HCT116 (cell line): ENCODE measurements at regions not wholly inside any gene's neighbourhood (a gene's known extent, or its start where the extent isn't known, plus 50 kb on each side); places are given as distances from the start of the nearest gene placed in this dataset.

ENCODE experiments used
- ATAC-seq: fragments of 200-7000 bp; cut with Tn5 transposase; 2 replicates; pipeline ENCODE4 v1.9.1; 2020; ENCODE audit warnings: mild to moderate bottlenecking, moderate library complexity
- BruUV-seq: library from RNA; stranded (reverse); fragments of 400-500 nt; replicated peaks from 2 replicates; lab custom pipeline; 2021; lab: Mats Ljungman, UMichigan
- CTCF ChIA-PET: fragments of 300-600 bp; sonication (Branson Sonifier 250); formaldehyde crosslinking; loops from one replicate; lab custom pipeline; 2021; ENCODE audit warnings: antibody characterized with exemption; lab: Charles Lee
- POLR2A ChIA-PET: fragments of 300-600, 350-600 bp; sonication (Branson Sonifier 250); formaldehyde crosslinking; loops from one replicate; lab custom pipeline; 2021; ENCODE audit warnings: antibody characterized with exemption; lab: Charles Lee
- RAD21 ChIA-PET, 2 experiments: fragments of 300-600 bp; sonication (Branson Sonifier 250); formaldehyde crosslinking; loops; one replicate each; lab custom pipeline; 2023; ENCODE audit warnings: low total read pairs in 2 of 2; ENCODE audit not compliant: uncharacterized antibody in 2 of 2, unreplicated experiment in 2 of 2, low non-redundant PET in 1 of 2; lab: Charles Lee
- DNase-seq: peaks from one replicate; pipeline ENCODE4 v3.0.0-alpha.2; 2010; ENCODE audit warnings: low read depth, low spot score
- H2AFZ ChIP-seq: fragments of 200-600 bp; shearing (Covaris generic), sonication (generic); 2 replicates; pipeline ENCODE4 v1.6.1; 2017; ENCODE audit warnings: low read depth, mixed run types, mixed read lengths, antibody characterized with exemption, low read length; ENCODE audit not compliant: poor library complexity, severe bottlenecking
- H3K27ac ChIP-seq: 2 replicates; pipeline ENCODE4 v1.5.1; 2012; ENCODE audit warnings: low read depth, low read length
- H3K27me3 ChIP-seq: fragments of 200-600 bp; sonication (generic); 2 replicates; pipeline ENCODE4 v1.6.1; 2016; ENCODE audit warnings: mixed run types, low read length, mixed read lengths; ENCODE audit not compliant: insufficient read depth
- H3K36me3 ChIP-seq, 2 experiments: fragments of 200-500 bp in 1 of 2; fragments of 200-600 bp in 1 of 2; sonication (Bioruptor generic) in 1 of 2; sonication (generic) in 1 of 2; 2 replicates each; pipeline versions ENCODE4 v1.5.1 to v1.6.1; 2014 to 2016; ENCODE audit warnings: low read length in 2 of 2, inconsistent platforms in 1 of 2, mixed read lengths in 1 of 2, mixed run types in 1 of 2; ENCODE audit not compliant: insufficient read depth in 2 of 2, control insufficient read depth in 1 of 2
- H3K4me1 ChIP-seq, 2 experiments: fragments of 200-600 bp in 1 of 2; sonication (generic) in 1 of 2; 2 replicates each; pipeline versions ENCODE4 v1.5.1 to v1.6.1; 2012 to 2017; ENCODE audit warnings: low read length in 2 of 2, inconsistent platforms in 1 of 2, mild to moderate bottlenecking in 1 of 2, mixed read lengths in 1 of 2, mixed run types in 1 of 2, moderate library complexity in 1 of 2; ENCODE audit not compliant: insufficient read depth in 2 of 2, control insufficient read depth in 1 of 2
- H3K4me2 ChIP-seq: fragments of 200-600 bp; sonication (generic); 2 replicates; pipeline ENCODE4 v1.6.1; 2017; ENCODE audit warnings: mixed run types, low read length, mixed read lengths
- H3K4me3 ChIP-seq, 2 experiments: fragments of 200-600 bp in 1 of 2; sonication (generic) in 1 of 2; replicated peaks in 1 of 2; 2 replicates each; pipeline ENCODE4 v1.5.1; 2011 to 2016; ENCODE audit warnings: low read length in 2 of 2, control low read depth in 1 of 2, low read depth in 1 of 2, mild to moderate bottlenecking in 1 of 2, mixed read lengths in 1 of 2, mixed run types in 1 of 2
- H3K79me2 ChIP-seq: fragments of 200-600 bp; sonication (generic); 2 replicates; pipeline ENCODE4 v1.6.1; 2017; ENCODE audit warnings: mild to moderate bottlenecking, mixed run types, low read length, moderate library complexity, mixed read lengths; ENCODE audit not compliant: insufficient read depth
- H3K9ac ChIP-seq: fragments of 200-600 bp; sonication (generic); 2 replicates; pipeline ENCODE4 v1.6.1; 2016; ENCODE audit warnings: low read length, mixed read lengths
- H3K9me2 ChIP-seq: fragments of 200-600 bp; sonication (generic), shearing (Covaris generic); 2 replicates; pipeline ENCODE4 v1.6.1; 2017; ENCODE audit warnings: mixed run types, mild to moderate bottlenecking, moderate library complexity; ENCODE audit not compliant: insufficient read depth
- H3K9me3 ChIP-seq, 2 experiments: fragments of 200-500 bp in 1 of 2; fragments of 200-600 bp in 1 of 2; sonication (Bioruptor generic) in 1 of 2; sonication (generic) in 1 of 2; 2 replicates each; pipeline ENCODE4 v1.6.1; 2014 to 2017; ENCODE audit warnings: low read length in 2 of 2, mixed read lengths in 2 of 2, inconsistent platforms in 1 of 2, low read depth in 1 of 2, mild to moderate bottlenecking in 1 of 2, mixed run types in 1 of 2, moderate library complexity in 1 of 2; ENCODE audit not compliant: control insufficient read depth in 1 of 2, insufficient read depth in 1 of 2
- H4K20me1 ChIP-seq: fragments of 200-600 bp; sonication (generic), shearing (Covaris generic); 2 replicates; pipeline ENCODE4 v1.6.1; 2017; ENCODE audit warnings: mixed run types, mild to moderate bottlenecking, moderate library complexity; ENCODE audit not compliant: insufficient read depth
- ATF3 ChIP-seq: IDR thresholded peaks from 2 replicates; pipeline ENCODE4 v1.6.1; 2012
- CBX3 ChIP-seq: IDR thresholded peaks from 2 replicates; pipeline ENCODE4 v1.6.1; 2012; ENCODE audit warnings: low read depth
- CEBPB ChIP-seq: IDR thresholded peaks from 2 replicates; pipeline ENCODE4 v1.6.1; 2012; ENCODE audit warnings: low read depth
- CTCF ChIP-seq, 3 experiments: fragments of 200-600 bp in 1 of 3; sonication (generic) in 1 of 3; IDR thresholded peaks in 2 of 3; conservative IDR thresholded peaks in 1 of 3; 2 replicates each; pipeline ENCODE4 v1.5.1; 2012 to 2017; ENCODE audit warnings: low read depth in 2 of 3, low read length in 2 of 3, antibody characterized with exemption in 1 of 3, borderline replicate concordance in 1 of 3, control low read depth in 1 of 3, mild to moderate bottlenecking in 1 of 3, mixed read lengths in 1 of 3, mixed run types in 1 of 3, moderate library complexity in 1 of 3; ENCODE audit not compliant: insufficient read depth in 1 of 3
- ELF1 ChIP-seq: IDR thresholded peaks from 2 replicates; pipeline ENCODE4 v1.6.1; 2012; ENCODE audit warnings: low read depth, borderline replicate concordance
- EZH2 ChIP-seq: fragments of 200-600 bp; sonication (generic); IDR thresholded peaks from 2 replicates; pipeline ENCODE4 v1.6.1; 2017; ENCODE audit warnings: antibody characterized with exemption, mixed run types
- EZH2phosphoT487 ChIP-seq: fragments of 200-600 bp; IDR thresholded peaks from 2 replicates; pipeline ENCODE4 v1.6.1; 2018; ENCODE audit warnings: antibody characterized with exemption, borderline replicate concordance
- FOSL1 ChIP-seq: IDR thresholded peaks from 2 replicates; pipeline ENCODE4 v1.6.1; 2012; ENCODE audit warnings: low read depth
- MAX ChIP-seq: IDR thresholded peaks from 2 replicates; pipeline ENCODE4 v1.6.1; 2012
- POLR2A ChIP-seq: IDR thresholded peaks from 2 replicates; pipeline ENCODE4 v1.7.0; 2011; ENCODE audit warnings: borderline replicate concordance; ENCODE audit not compliant: insufficient read depth, insufficient read length; ENCODE audit errors: extremely low read depth
- RAD21 ChIP-seq: IDR thresholded peaks from 2 replicates; pipeline ENCODE4 v1.6.1; 2012; ENCODE audit warnings: low read depth, mild to moderate bottlenecking
- REST ChIP-seq: IDR thresholded peaks from 2 replicates; pipeline ENCODE4 v1.6.1; 2012; ENCODE audit warnings: low read depth
- SP1 ChIP-seq: IDR thresholded peaks from 2 replicates; pipeline ENCODE4 v1.6.1; 2012; ENCODE audit warnings: low read depth
- SRF ChIP-seq: IDR thresholded peaks from 2 replicates; pipeline ENCODE4 v1.6.1; 2012; ENCODE audit warnings: low read depth
- TCF7L2 ChIP-seq: IDR thresholded peaks from 2 replicates; pipeline ENCODE4 v1.7.0; 2011; ENCODE audit warnings: borderline replicate concordance, inconsistent platforms; ENCODE audit not compliant: insufficient read depth, insufficient read length; ENCODE audit errors: extremely low read depth
- YY1 ChIP-seq: IDR thresholded peaks from 2 replicates; pipeline ENCODE4 v1.6.1; 2011; ENCODE audit warnings: low read length, low read depth, moderate library complexity, mild to moderate bottlenecking; ENCODE audit not compliant: insufficient replicate concordance; ENCODE audit errors: extremely low read depth
- ZBTB33 ChIP-seq: IDR thresholded peaks from 2 replicates; pipeline ENCODE4 v1.6.1; 2011; ENCODE audit warnings: mild to moderate bottlenecking, low read length, moderate library complexity; ENCODE audit not compliant: insufficient replicate concordance; ENCODE audit errors: extremely low read depth
- ZFX ChIP-seq: fragments of 450-650 bp; IDR thresholded peaks from 2 replicates; pipeline ENCODE4 v1.6.1; 2017
- ZNF274 ChIP-seq: fragments of 200-500 bp; sonication (Bioruptor generic); IDR thresholded peaks from 2 replicates; pipeline ENCODE4 v1.6.1; 2014; ENCODE audit warnings: mild to moderate bottlenecking, low read depth, low read length, inconsistent platforms
- intact Hi-C: fragments of 100-400 bp; cut with micrococcal nuclease; formaldehyde crosslinking; loops from 2 replicates; pipeline ENCODE4 v1.10.0; 2022

- H3K79me2 ChIP-seq: no peaks in the 10 kb centered on the region
- TF ChIP-seq EZH2: no peak
- no peak for TF ChIP-seq RAD21
- no peak for TF ChIP-seq TCF7L2
- no peak for TF ChIP-seq EZH2phosphoT487
- TF ChIP-seq ZNF274: no peak
- TF ChIP-seq CEBPB: no peak
- TF ChIP-seq ZFX: no peak
- TF ChIP-seq SRF: no peak
- TF ChIP-seq FOSL1: no peak
- TF ChIP-seq ELF1: no peak
- no peak for TF ChIP-seq REST
- TF ChIP-seq YY1: no peak
- no peak for TF ChIP-seq POLR2A
- TF ChIP-seq CBX3: no peak
- no peak for TF ChIP-seq CTCF (IDR thresholded peaks at IDR 0.05 in 2 of 3, conservative IDR thresholded peaks at IDR 0.05 in 1 of 3; ENCODE audit: borderline replicate concordance in 1 of 3, insufficient read depth in 1 of 3, low read depth in 2 of 3, low read length in 2 of 3)
- TF ChIP-seq ZBTB33: no peak
- no peak for TF ChIP-seq MAX
- TF ChIP-seq SP1: no peak
- TF ChIP-seq ATF3: no peak
- no peaks in the 10 kb centered on the region for H4K20me1 ChIP-seq
- no peaks in the 10 kb centered on the region for H3K27me3 ChIP-seq
- intact Hi-C loops: no loop called here
- H3K36me3 ChIP-seq: no peaks in the 10 kb centered on the region
- no peaks in the 10 kb centered on the region for H3K9me2 ChIP-seq
- no peak overlapping the region for H3K4me3 ChIP-seq
- no peak overlapping the region for H3K27ac ChIP-seq
- no peaks in the 10 kb centered on the region for H3K4me1 ChIP-seq
- no peak overlapping the region for H2AFZ ChIP-seq
- no peak overlapping the region for H3K4me2 ChIP-seq
- no peaks in the 10 kb centered on the region for H3K9me3 ChIP-seq
- RAD21 ChIA-PET: no interaction called here
- POLR2A ChIA-PET: no interaction called here
- DNase-seq (no peak), ATAC-seq (no peak)
- CTCF ChIA-PET: no interaction called here
- no TSS peak for BruUV-seq
- no peak overlapping the region for H3K9ac ChIP-seq
Measured at GRCh38 chr4:125433453-125433852, 118.7 kb downstream of the FAT4 start.
